Activated T-cell treated with anti-CD3 and anti-CD28 coated beads for 1 hour (primary cell): ENCODE measurements at regions not wholly inside any gene's neighbourhood (a gene's known extent, or its start where the extent isn't known, plus 50 kb on each side); places are given as distances from the start of the nearest gene placed in this dataset.

Experiments used
- DNase-seq: peaks from one replicate; pipeline ENCODE4 v3.0.0-alpha.2; 2020; ENCODE audit warnings: low read depth

DNA sequence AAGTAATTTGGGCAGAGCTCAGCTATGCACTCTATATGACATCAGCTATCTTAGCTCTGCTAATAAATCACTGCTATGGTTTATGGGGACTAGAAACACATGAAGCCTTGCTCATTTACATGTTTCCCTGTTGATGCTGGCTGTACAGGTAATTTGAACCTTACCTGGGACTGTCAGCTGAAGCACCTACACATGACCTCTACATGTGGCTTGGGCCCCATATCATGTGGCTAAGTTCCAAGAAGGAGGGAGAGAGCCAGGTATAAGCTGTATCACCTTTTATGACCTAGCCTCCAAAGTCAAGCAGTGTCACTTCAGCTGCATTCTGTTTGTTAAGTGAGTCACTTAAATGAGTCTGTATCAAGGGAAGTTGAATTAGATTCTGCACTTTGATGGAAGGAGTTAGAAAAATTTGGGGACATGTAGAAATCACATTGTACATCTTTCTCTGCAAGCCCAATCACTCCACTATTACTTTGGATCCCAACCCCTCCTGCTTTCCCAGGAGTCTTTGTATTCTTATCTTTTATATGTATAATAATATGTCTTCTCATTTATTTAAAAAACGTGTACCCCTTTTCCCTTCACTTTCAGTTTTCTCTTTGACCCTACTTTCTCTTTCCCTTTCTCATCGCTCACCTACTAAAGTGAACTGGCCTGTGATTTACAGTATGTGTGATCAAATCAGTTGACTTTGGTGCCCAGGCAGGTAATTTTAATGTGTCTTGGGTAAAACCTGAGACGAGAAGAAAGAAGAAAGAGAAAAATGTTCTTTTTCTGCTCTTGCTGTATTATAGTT lies 53.4 kb upstream of the PRKACB start:
- DNase-seq = no peak

DNA sequence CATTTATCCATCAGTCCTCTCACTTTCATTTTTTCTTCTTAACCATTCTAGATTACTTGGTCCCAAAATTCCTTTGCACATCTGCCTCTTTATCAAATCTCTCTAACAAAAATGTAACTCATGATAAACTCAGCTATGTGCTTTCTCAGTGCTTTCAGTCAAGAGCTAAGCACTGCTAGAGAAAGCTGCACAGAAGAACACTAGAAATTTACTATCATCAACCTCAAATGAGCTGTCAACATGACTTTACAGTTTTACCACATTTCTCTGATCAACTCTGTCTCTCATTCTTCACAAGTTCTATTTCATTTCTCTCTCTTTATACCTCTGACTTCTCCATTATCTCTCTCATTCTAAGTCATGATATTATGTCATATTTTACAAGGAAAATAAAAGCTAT lies 54.2 kb upstream of the PRKACB start:
- no peak for DNase-seq

DNA sequence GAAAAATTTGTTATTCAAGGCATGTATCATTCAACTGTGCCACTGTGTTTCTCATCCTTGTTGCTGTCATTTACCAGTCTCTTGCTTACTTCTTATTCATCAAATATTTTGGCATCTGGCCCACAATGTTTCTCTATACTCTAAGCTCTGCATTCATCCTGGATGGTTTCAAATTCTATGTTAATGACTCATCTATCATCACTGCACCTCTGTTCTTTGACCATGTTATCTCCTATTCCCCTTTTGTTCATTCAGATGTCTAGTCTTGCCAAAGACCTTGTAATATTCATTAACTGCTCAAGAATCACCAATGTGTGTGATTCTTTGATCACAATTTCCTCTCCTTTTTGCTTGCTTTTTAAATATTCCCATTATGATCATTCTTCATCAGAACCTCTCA lies 54.6 kb upstream of the PRKACB start:
- DNase-seq = no peak

DNA sequence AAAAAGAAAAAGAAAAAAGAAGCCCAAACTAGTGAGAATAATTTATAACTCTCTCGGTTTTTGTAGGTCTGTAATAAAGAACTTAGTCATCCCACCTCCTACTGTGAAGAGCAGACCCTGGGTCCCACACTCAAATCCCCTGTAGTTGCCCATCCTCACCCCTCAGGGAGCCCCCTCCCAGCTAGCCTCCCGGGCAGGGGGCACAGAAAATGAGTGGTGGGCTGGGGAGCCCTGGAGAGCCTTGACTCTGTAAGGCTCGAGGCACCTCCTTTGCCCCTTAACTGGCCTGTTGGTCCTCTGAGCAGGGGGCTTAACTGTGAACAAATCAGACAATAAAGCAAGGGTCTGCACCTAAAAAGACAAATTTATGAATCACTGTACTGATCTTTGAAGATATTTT lies 57.5 kb upstream of the PRKACB start:
- DNase-seq = no peak

- DNase-seq = no peak
Measured at GRCh38 chr1:84086189-84086588, 57.9 kb upstream of the PRKACB start.

DNA sequence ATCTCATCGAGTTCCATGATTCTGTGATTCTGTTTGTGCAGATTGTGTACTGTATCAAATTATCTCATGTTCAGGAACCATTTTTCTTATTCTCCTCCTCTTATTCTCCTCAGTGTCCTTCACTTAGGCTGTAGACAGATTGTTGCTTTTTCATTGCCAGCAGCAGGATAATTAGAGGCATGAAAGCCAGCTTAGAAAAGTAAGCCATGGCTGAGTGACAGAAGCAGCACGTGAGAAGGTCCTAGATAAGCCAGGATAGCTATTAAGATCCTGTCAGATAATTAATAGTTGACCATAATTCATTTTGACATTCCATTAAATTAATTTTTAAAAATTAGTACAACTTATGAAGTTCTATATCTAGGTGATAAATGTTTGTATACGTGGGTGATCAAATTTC lies 60.8 kb upstream of the PRKACB start:
- no peak for DNase-seq

- no peak for DNase-seq
Measured at GRCh38 chr1:84078842-84079202, 65.2 kb upstream of the PRKACB start.

GRCh38 chr1:84078108-84078841 lies 65.8 kb upstream of the PRKACB start:
- DNase-seq = no peak

- DNase-seq = peak; percentile 50
Measured at GRCh38 chr1:84077476-84078107, 66.5 kb upstream of the PRKACB start.

- no peak for DNase-seq
Measured at GRCh38 chr1:84073266-84073665, 70.8 kb upstream of the PRKACB start.

- no peak for DNase-seq
Measured at GRCh38 chr1:84069236-84069845, 70.4 kb upstream of the TTLL7 start.

DNA sequence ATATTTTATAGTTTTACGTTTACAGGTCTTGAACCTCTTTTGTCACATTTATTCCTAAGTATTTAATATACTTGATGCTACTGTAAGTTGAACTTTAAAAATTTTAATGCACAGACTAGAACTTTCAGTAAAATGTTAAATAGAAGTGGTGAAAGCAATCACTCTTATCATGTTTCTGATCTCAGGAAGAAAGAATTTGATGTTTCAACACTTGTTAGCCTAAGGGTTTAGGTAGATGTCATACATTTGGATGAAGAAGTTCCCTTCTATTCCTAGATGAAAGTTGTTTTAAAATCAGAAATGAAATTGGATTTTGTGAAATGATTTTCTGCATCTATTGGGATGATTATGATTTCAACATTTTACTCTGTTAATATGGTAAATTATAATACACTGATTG lies 63.6 kb upstream of the TTLL7 start:
- no peak for DNase-seq

DNA sequence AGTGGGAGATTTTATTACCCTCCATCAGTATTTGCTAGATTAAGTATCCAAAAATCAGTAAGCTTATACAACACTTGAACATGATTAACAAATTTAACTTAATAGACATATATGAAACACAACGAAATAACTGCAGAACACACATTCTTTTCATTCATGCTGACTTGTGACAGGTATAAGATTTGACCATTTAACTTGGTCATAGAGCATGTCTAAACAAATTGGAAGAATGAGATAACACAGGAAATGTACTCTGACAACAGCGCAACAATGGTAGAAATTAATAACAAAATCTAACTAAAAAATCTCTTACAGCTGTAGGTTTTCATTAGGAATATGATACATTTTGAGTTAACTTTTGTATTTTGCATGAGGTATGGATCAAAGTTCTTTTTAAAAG lies 62.4 kb upstream of the TTLL7 start:
- DNase-seq = no peak

DNA sequence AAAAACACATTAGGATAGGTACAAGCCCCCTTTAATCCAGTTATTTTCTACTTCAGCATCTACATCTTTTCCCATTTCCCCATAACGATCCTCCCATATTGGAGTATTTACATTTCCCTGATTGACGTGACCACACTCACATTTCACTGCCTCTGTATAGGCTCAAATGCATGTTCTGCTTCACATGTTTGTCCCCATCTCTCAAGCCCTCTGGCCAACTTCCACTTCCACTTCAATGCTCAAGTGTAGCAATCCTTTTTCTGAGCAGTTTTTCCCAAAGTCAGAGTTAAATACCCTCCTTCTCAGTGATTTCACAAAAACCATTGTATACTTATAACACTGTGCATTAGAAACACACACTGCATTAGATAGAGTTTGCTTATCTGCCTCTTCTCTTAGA lies 61.8 kb upstream of the TTLL7 start:
- no peak for DNase-seq

GRCh38 chr1:84048820-84049219 lies 49.9 kb upstream of the TTLL7 start:
- no peak for DNase-seq
